GM18907 (cell line): ENCODE measurements at regions not wholly inside any gene's neighbourhood (a gene's known extent, or its start where the extent isn't known, plus 50 kb on each side); places are given as distances from the start of the nearest gene placed in this dataset.
"Not testable (repeated sequence)": the region's sequence is repeated elsewhere in the genome, so short reads cannot be mapped to it uniquely, and the experiment has no call there.

ENCODE experiments used
- ATAC-seq: cut with Tn5 transposase; IDR thresholded peaks from one replicate; pipeline ENCODE4 v1.9.1; 2021; ENCODE audit warnings: mild to moderate bottlenecking, moderate library complexity; ENCODE audit not compliant: unreplicated experiment

GRCh38 chr13:54387625-54388024 lies 1359.0 kb downstream of the OLFM4 start:
- ATAC-seq: no peak

- ATAC-seq: no peak
Observed at GRCh38 chr13:54390841-54391240, 1362.2 kb downstream of the OLFM4 start.

- no peak for ATAC-seq
Observed at GRCh38 chr13:54394085-54394700, 1365.6 kb downstream of the OLFM4 start.

GRCh38 chr13:54394908-54395307 lies 1366.3 kb downstream of the OLFM4 start:
- ATAC-seq: no peak

DNA sequence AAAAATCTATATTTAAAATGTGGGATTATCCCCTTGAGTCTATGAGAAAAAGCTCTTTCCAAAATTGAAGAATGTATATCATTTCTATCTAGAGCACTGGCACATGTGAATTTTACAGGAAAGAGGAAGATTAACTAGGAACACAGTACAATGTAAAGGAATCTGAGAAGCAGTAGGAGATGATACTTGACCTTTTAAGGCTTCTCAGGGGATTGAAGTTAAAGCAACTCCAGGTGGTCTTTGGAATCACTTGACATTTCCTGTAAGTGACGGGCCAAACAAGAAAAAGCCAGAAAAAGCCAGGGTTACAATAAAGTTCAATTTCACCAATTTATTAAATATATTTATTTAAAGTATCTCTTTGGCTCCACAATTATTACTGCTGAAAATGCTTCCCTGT lies 1373.9 kb downstream of the OLFM4 start:
- ATAC-seq: no peak

GRCh38 chr13:54415753-54416366 lies 1387.2 kb downstream of the OLFM4 start:
- ATAC-seq: no peak

GRCh38 chr13:54422946-54423345 lies 1394.3 kb downstream of the OLFM4 start:
- not testable (repeated sequence) for ATAC-seq

DNA sequence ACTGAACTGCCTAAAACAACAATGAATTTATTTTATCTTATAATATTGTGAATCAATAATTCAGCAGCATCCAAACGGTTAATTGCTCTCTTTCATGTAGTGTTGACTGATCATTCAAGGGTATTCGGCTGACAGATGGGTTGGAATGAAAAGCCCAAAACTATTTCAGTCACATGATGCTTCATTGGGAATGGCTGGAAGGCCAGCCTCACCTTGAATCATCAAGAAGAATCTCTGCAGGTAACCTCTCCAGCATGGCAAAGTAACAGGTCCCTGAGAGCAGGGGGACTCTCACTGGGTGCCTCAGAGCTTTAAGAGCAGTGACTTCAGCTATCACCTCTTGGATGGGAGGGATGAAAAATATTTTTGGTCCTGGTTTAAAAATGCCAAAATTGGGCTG lies 1395.7 kb downstream of the OLFM4 start:
- no peak for ATAC-seq

GRCh38 chr13:54433493-54434206 lies 1405.0 kb downstream of the OLFM4 start:
- ATAC-seq: no peak

- ATAC-seq: not testable (repeated sequence)
Observed at GRCh38 chr13:54440853-54441400, 1412.3 kb downstream of the OLFM4 start.

DNA sequence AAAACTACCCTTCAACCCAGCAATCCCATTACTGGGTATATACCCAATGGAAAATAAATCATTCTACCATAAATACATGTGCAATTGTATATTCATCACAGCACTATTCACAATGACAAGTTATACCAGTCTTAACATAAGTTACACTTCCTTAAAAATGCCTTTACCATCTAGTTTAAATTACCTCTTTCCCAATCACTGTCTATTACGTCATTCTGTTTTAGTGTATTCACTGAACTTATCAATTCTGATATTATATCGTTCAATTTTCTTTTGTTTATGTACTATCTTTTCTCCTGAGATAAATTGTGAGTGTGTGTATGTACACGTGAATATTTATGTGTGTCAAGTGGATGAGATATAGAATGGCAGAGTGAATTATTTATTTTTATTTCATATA lies 1416.8 kb downstream of the OLFM4 start:
- ATAC-seq: no peak

DNA sequence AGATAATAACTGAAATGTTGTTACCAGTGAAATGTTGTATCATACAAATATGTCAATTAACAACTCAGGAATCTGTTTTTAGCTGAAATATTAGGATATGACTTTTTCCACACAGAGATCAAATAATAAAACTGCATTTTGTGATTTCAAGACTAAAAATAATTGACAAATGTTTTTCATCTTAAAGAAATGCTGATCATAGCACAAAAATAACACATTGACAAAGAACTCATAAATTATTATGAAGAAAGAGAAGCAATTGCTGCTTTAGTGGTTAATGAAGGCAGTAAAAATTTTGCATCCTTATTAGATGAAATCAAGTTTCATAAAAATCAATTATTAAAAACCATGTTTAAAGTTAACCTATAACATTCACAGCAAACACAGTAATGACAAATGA lies 1417.3 kb downstream of the OLFM4 start:
- ATAC-seq: no peak

DNA sequence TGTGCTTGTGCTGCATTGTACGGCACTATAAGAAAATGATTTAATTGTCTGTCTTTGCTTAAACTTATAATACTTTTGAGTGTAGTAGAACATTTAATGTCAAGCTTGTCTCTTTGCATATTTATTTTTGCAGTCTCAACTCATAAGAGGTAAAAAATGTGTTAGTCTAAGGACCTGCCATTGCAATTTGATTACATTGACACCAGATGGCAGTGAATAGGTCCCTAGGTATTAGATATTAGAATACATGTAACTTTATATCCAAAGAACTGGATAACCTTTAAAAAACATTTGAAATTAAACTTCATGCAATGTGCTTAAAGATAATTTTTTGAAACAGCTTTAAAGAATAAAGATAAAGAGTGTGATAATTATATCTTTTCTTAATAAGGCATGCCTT lies 1421.3 kb downstream of the OLFM4 start:
- no peak for ATAC-seq

DNA sequence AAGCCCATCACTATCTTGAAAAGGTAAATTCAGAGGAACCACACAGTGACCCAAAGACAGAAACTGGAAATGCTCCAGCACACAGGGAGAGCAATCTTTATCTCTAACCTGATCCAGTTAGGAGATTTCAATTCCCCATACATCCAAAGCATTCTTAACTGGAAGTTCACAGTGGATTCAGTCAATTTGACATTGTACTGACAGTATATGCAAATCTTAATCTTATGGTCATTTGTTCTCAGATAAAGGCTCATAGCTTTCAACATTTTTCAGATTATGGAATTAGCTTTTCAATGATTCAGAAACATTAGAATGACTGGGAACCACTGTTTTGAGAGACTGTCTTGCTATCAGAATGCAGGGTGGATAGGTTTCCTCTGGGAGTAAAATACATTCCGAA lies 1455.6 kb downstream of the OLFM4 start:
- no peak for ATAC-seq

DNA sequence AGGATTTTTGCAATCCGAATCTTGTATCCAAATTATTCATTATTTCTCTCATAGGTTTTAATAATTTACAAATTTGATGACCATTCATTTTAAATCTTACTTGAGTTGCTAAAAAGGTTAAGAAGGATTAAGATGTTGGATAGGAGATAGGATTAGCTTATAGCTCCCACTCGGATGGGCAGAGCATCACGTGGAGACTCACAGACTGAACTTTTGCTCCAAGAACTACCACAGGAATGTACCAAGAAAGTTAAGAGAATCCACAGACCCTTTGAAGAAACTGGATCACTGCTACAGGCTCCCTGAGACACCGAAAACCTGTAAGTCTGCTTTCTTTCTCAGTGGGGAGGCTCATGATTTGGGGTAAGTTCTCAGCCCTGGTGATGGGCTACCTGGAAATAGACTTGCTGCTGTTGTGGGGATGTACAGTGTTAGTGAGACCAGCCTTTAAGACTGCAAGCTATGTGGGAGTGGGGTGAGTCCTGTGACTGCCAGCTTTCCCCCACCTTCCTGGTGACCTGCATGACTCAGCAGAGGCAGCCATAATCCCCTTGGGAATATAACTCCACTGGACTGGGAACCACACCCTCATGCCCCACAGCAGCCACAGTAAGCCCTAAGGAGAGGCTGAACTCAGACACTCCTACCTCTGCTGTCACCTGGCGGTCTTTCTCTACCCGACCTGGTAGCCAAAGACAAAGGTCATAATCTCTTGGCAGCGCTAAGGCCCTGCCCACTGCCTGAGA lies 1458.0 kb downstream of the OLFM4 start:
- ATAC-seq: no peak

- ATAC-seq: no peak
Observed at GRCh38 chr13:54489359-54489758, 1460.7 kb downstream of the OLFM4 start.

GRCh38 chr13:54492995-54493394 lies 1464.4 kb downstream of the OLFM4 start:
- no peak for ATAC-seq

GRCh38 chr13:54511366-54511765 lies 1482.8 kb downstream of the OLFM4 start:
- ATAC-seq: no peak

DNA sequence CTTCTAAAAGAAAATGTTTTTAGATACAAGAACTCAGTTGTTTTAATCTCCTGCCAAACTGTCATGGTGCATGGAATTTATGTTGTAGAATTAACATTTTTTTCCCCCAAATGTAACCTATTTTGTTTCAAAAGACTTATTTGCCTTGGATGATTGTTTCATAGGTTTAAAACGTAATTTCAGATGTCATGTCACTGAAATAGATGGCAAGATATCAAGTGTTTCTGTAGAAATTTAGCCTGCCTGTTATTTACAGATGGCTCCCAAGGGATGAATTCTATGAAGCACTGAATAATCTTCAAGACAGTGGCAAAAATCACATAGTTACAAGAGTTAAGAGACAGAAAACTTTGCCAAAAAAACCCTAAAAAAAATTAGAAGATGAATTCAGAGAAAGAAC lies 1484.6 kb downstream of the OLFM4 start:
- no peak for ATAC-seq

- no peak for ATAC-seq
Observed at GRCh38 chr13:54536112-54536511, 1507.5 kb downstream of the OLFM4 start.

DNA sequence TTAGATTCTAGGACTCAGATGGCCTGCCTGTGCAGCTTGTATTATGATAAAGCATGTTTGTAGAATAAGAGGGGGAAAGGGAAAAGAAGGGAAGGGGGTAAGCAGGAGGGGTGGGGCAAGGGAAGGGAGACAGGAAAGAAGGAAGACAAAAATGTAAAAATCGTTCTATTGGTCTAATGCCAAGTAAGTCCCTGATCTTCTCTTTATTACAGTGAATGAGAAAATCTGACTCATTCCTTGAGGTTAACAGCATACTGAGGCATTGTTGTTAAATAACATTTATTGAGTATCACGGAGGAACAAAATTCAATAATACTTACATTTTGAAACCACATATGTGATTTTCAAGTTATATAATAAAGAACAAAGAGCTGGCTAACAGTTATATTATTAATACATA lies 1534.7 kb downstream of the OLFM4 start:
- ATAC-seq: no peak
